ENCODE measurements at regions not wholly inside any gene's neighbourhood (a gene's known extent, or its start where the extent isn't known, plus 50 kb on each side); places are given as distances from the start of the nearest gene placed in this dataset.

DNA sequence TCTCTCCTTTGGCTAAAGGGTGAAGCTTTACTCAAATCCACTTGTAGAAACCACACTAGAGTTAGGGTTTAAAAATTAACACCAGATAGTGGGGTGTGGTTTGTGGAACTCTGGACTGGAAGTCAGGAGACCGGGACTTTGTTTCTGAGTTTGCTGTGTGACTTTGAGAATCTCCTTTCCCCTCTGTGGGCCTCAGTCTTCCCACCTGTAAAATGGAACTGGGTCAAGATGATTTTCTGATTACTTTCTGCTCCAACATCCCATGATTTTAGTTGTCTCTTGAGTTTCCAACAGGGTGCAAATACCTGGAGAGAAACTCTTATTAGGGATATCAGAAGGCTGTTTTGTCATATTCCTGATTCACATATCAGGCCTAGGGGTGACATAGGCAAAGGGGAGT is 301.0 kb downstream of the MIAT start:
- H3K36me3 ChIP-seq, result no peaks in the 10 kb centered on the region
- no peak for TF ChIP-seq CTCF (IDR thresholded peaks at IDR 0.05)
- no peak for DNase-seq (ENCODE audit: low spot score in 2 of 2)
- H3K4me1 ChIP-seq, result no peaks in the 10 kb centered on the region
- H3K27ac ChIP-seq, result no peak overlapping the region
- intact Hi-C loops (cut with DNase I), result no loop called here
- H3K27me3 ChIP-seq, result no peaks in the 10 kb centered on the region
- no peak overlapping the region for H3K4me3 ChIP-seq
- H3K9me3 ChIP-seq, result no peaks in the 10 kb centered on the region

- H3K27ac ChIP-seq, result no peak overlapping the region
- no peak for DNase-seq (ENCODE audit: low spot score in 2 of 2)
- peaks cover 0 to 6% of the 10 kb centered on the region in 2 donors for H3K9me3 ChIP-seq
- H3K36me3 ChIP-seq, result no peaks in the 10 kb centered on the region
- H3K4me3 ChIP-seq, result no peak overlapping the region
- intact Hi-C loops (cut with DNase I), result no loop called here
- TF ChIP-seq CTCF (IDR thresholded peaks at IDR 0.05), result no peak
- no peaks in the 10 kb centered on the region for H3K4me1 ChIP-seq
- no peaks in the 10 kb centered on the region for H3K27me3 ChIP-seq
Observed at GRCh38 chr22:26964642-26965041, 307.3 kb downstream of the MIAT start.

DNA sequence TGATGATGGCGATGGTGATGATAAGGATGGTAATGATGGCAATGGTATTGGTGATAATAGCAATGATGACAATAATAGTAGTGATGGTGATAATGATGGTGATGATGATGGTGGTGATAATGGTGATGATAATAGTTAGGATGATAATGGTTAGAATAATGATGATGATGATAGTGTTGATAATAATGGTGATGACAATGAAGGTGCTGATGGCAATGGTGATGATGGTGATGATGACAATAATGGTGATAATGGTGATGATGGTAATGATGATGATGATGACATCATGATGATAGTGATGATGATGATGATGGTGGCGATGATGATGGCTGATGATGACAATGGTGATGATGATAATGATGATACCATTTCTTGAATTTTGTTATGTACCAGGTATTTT is 309.9 kb downstream of the MIAT start:
- TF ChIP-seq CTCF (IDR thresholded peaks at IDR 0.05), result no peak
- intact Hi-C loops (cut with DNase I), result no loop called here

GRCh38 chr22:26968859-26969523 is 311.6 kb downstream of the MIAT start:
- no peak overlapping the region for H3K4me3 ChIP-seq
- peaks cover 0 to 6% of the 10 kb centered on the region in 2 donors for H3K9me3 ChIP-seq
- intact Hi-C loops (cut with DNase I), result no loop called here
- no peaks in the 10 kb centered on the region for H3K36me3 ChIP-seq
- no peak overlapping the region for H3K27ac ChIP-seq
- no peak for TF ChIP-seq CTCF (IDR thresholded peaks at IDR 0.05)
- H3K4me1 ChIP-seq, result no peaks in the 10 kb centered on the region
- DNase-seq (ENCODE audit: low spot score in 2 of 2), result no peak
- no peaks in the 10 kb centered on the region for H3K27me3 ChIP-seq

More for the DNA sequence above, 309.9 kb downstream of the MIAT start:
- no peak overlapping the region for H3K27ac ChIP-seq
- no peak for DNase-seq (ENCODE audit: low spot score in 2 of 2)
- no peak overlapping the region for H3K4me3 ChIP-seq
- H3K4me1 ChIP-seq, result no peaks in the 10 kb centered on the region
- no peaks in the 10 kb centered on the region for H3K27me3 ChIP-seq
- H3K36me3 ChIP-seq, result no peaks in the 10 kb centered on the region
- peaks cover 0 to 6% of the 10 kb centered on the region in 2 donors for H3K9me3 ChIP-seq

- no peak overlapping the region for H3K4me3 ChIP-seq
- TF ChIP-seq CTCF (IDR thresholded peaks at IDR 0.05), result no peak
- no peak overlapping the region for H3K27ac ChIP-seq
- DNase-seq (ENCODE audit: low spot score in 2 of 2), result no peak
- no peaks in the 10 kb centered on the region for H3K36me3 ChIP-seq
- no peaks in the 10 kb centered on the region for H3K9me3 ChIP-seq
- intact Hi-C loops (cut with DNase I), result no loop called here
- no peaks in the 10 kb centered on the region for H3K4me1 ChIP-seq
- no peaks in the 10 kb centered on the region for H3K27me3 ChIP-seq
Observed at GRCh38 chr22:26970809-26971394, 313.5 kb downstream of the MIAT start.
